Dedifferentiated amniotic fluid mesenchymal stem cell (primary cell): ENCODE measurements at regions not wholly inside any gene's neighbourhood (a gene's known extent, or its start where the extent isn't known, plus 50 kb on each side); places are given as distances from the start of the nearest gene placed in this dataset.
"Not testable (repeated sequence)": the region's sequence is repeated elsewhere in the genome, so short reads cannot be mapped to it uniquely, and the experiment has no call there.

Experiments
- DNase-seq: peaks from one replicate; pipeline ENCODE4 v3.0.0-alpha.2; 2016; ENCODE audit errors: extremely low spot score

- no peak for DNase-seq
Observed at GRCh38 chr2:239866350-239866749, 158.8 kb downstream of the NDUFA10 start.

- not testable (repeated sequence) for DNase-seq
Observed at GRCh38 chr2:239865856-239866255, 159.3 kb downstream of the NDUFA10 start.

GRCh38 chr2:239865059-239865639, 160.0 kb downstream of the NDUFA10 start:
- DNase-seq: no peak

- DNase-seq: no peak
Observed at GRCh38 chr2:239864247-239865058, 160.7 kb downstream of the NDUFA10 start.

GRCh38 chr2:239862613-239863012, 162.5 kb downstream of the NDUFA10 start:
- DNase-seq: no peak

GRCh38 chr2:239858179-239858578, 167.0 kb downstream of the NDUFA10 start:
- DNase-seq: no peak

GRCh38 chr2:239857591-239857990, 167.6 kb downstream of the NDUFA10 start:
- DNase-seq: no peak

- no peak for DNase-seq
Observed at GRCh38 chr2:239856620-239857285, 168.4 kb downstream of the NDUFA10 start.

- DNase-seq: no peak
Observed at GRCh38 chr2:239855863-239856587, 169.1 kb downstream of the NDUFA10 start.

- no peak for DNase-seq
Observed at GRCh38 chr2:239854596-239854995, 170.5 kb downstream of the NDUFA10 start.

GRCh38 chr2:239853706-239854327, 171.3 kb downstream of the NDUFA10 start:
- no peak for DNase-seq

GRCh38 chr2:239853121-239853520, 172.0 kb downstream of the NDUFA10 start:
- no peak for DNase-seq

GRCh38 chr2:239852272-239852671, 172.9 kb downstream of the NDUFA10 start:
- DNase-seq: no peak

- no peak for DNase-seq
Observed at GRCh38 chr2:239846789-239847676, 178.1 kb downstream of the NDUFA10 start.

GRCh38 chr2:239845968-239846367, 179.2 kb downstream of the NDUFA10 start:
- DNase-seq: no peak

- DNase-seq: no peak
Observed at GRCh38 chr2:239839306-239839705, 185.8 kb downstream of the NDUFA10 start.

- DNase-seq: no peak
Observed at GRCh38 chr2:239836021-239836765, 188.9 kb downstream of the NDUFA10 start.

- no peak for DNase-seq
Observed at GRCh38 chr2:239835056-239835455, 190.1 kb downstream of the NDUFA10 start.

GRCh38 chr2:239834143-239834542, 191.0 kb downstream of the NDUFA10 start:
- no peak for DNase-seq
